Type B pancreatic cell (in vitro differentiated cells): ENCODE measurements at regions not wholly inside any gene's neighbourhood (a gene's known extent, or its start where the extent isn't known, plus 50 kb on each side); places are given as distances from the start of the nearest gene placed in this dataset.

Source experiments
- DNase-seq: peaks from one replicate; pipeline ENCODE4 v3.0.0; 2021; ENCODE audit warnings: mixed read lengths; ENCODE audit not compliant: unreplicated experiment; ENCODE audit errors: extremely low spot score
- H3K27ac Mint-ChIP-seq: 2 replicates; pipeline ENCODE4 v1.8.0; 2021; ENCODE audit warnings: mild to moderate bottlenecking, mixed read lengths
- H3K27me3 Mint-ChIP-seq: 2 replicates; pipeline ENCODE4 v1.8.0; 2021; ENCODE audit warnings: mixed read lengths
- H3K36me3 Mint-ChIP-seq: 2 replicates; pipeline ENCODE4 v1.8.0; 2021; ENCODE audit warnings: mixed read lengths
- H3K4me1 Mint-ChIP-seq: one replicate; pipeline ENCODE4 v1.8.0; 2021; ENCODE audit warnings: mixed read lengths; ENCODE audit not compliant: unreplicated experiment
- H3K4me3 Mint-ChIP-seq: 2 replicates; pipeline ENCODE4 v1.8.0; 2021; ENCODE audit warnings: mild to moderate bottlenecking, mixed read lengths
- H3K9me3 Mint-ChIP-seq: 2 replicates; pipeline ENCODE4 v1.8.0; 2021; ENCODE audit warnings: mixed read lengths
- CTCF ChIP-seq: fragments of 200-600 bp; sonication (generic); conservative IDR thresholded peaks from 2 replicates; pipeline ENCODE4 v1.5.0; 2021; ENCODE audit warnings: antibody characterized with exemption, mild to moderate bottlenecking

- H3K27me3 Mint-ChIP-seq, result peaks cover 32% of the 10 kb centered on the region
- no peak for TF ChIP-seq CTCF
- H3K4me1 Mint-ChIP-seq, result no peaks in the 10 kb centered on the region
- no peaks in the 10 kb centered on the region for H3K9me3 Mint-ChIP-seq
- H3K36me3 Mint-ChIP-seq, result no peaks in the 10 kb centered on the region
- H3K27ac Mint-ChIP-seq, result no peak overlapping the region
- no peak overlapping the region for H3K4me3 Mint-ChIP-seq
- DNase-seq, result no peak
Measured at GRCh38 chr20:60565551-60565950, 607.3 kb downstream of the CDH26 start.

- DNase-seq, result no peak
- no peak for TF ChIP-seq CTCF
- H3K9me3 Mint-ChIP-seq, result no peaks in the 10 kb centered on the region
- H3K27ac Mint-ChIP-seq, result no peak overlapping the region
- H3K4me3 Mint-ChIP-seq, result no peak overlapping the region
- no peaks in the 10 kb centered on the region for H3K36me3 Mint-ChIP-seq
- H3K27me3 Mint-ChIP-seq, result peaks cover 13% of the 10 kb centered on the region
- no peaks in the 10 kb centered on the region for H3K4me1 Mint-ChIP-seq
Measured at GRCh38 chr20:60569116-60569515, 610.9 kb downstream of the CDH26 start.

- H3K27me3 Mint-ChIP-seq, result peaks cover 7% of the 10 kb centered on the region
- H3K4me1 Mint-ChIP-seq, result no peaks in the 10 kb centered on the region
- no peaks in the 10 kb centered on the region for H3K36me3 Mint-ChIP-seq
- H3K27ac Mint-ChIP-seq, result no peak overlapping the region
- H3K9me3 Mint-ChIP-seq, result no peaks in the 10 kb centered on the region
- DNase-seq, result no peak
- H3K4me3 Mint-ChIP-seq, result no peak overlapping the region
- no peak for TF ChIP-seq CTCF
Measured at GRCh38 chr20:60570481-60571277, 612.5 kb downstream of the CDH26 start.

GRCh38 chr20:60573003-60573680 is 614.9 kb downstream of the CDH26 start:
- TF ChIP-seq CTCF, result no peak
- Mint-ChIP-seq H3K4me3 (no peak overlapping the region), H3K9me3 (no peaks in the 10 kb centered on the region), H3K27ac (no peak overlapping the region), H3K27me3 (peaks cover 6% of the 10 kb centered on the region), H3K4me1 (no peaks in the 10 kb centered on the region), H3K36me3 (no peaks in the 10 kb centered on the region)
- no peak for DNase-seq

- no peak for DNase-seq
- Mint-ChIP-seq H3K4me1 (no peaks in the 10 kb centered on the region), H3K27ac (no peak overlapping the region), H3K9me3 (no peaks in the 10 kb centered on the region), H3K36me3 (no peaks in the 10 kb centered on the region), H3K27me3 (peaks cover 16% of the 10 kb centered on the region), H3K4me3 (no peak overlapping the region)
- no peak for TF ChIP-seq CTCF
Measured at GRCh38 chr20:60576236-60576635, 618.0 kb downstream of the CDH26 start.
